Activated CD4-positive, alpha-beta T cell treated with anti-CD3 and anti-CD28 coated beads, Interleukin-2, Interleukin-4, amounts not matched to agents 100 ng/mL and 50 ng/mL, durations not matched to agents 16 hours and 8 hours (primary cell): ENCODE measurements at regions not wholly inside any gene's neighbourhood (a gene's known extent, or its start where the extent isn't known, plus 50 kb on each side); places are given as distances from the start of the nearest gene placed in this dataset.

ENCODE experiments used
- DNase-seq: peaks from one replicate; pipeline ENCODE4 v3.0.0-alpha.2; 2020; ENCODE audit warnings: low spot score

DNA sequence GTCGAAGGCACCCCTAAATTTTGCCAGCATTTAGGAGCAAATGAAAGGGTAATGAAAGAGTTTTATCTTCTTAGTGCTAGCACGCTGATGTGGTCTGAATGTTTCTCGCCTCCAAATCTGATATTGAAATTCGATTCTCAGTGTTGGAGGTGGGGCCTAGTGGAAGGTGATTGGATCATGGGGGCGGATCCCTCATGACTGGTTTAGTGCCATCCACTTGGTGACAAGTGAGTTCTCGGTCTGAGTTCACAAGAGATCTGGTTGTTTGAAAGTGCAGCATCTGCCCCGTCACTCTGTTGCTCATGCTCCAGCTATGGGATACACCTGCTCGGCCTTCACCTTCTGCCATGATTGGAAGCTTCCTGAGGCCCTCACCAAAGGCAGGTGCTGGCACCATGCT, 75.1 kb upstream of the ZBTB40 start:
- DNase-seq: no peak

DNA sequence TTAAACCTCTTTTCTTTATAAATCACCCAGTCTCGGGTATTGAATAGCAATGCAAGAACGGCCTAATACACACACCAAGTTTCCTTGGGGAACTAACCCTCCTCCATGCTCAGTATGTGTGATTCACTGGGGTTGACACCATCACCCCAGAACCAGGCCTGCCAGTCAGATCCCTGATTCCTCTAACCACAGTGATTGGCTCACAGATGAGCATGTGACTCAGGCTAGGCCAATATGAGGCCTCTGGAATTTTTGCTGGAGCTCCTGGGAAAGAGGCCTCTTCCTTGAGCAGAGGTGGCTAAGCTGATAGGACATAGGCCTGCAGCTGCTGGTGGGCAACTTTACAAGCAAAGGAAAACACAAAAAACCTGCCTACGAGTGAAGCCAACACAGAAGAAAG, 74.7 kb upstream of the ZBTB40 start:
- DNase-seq: no peak

DNA sequence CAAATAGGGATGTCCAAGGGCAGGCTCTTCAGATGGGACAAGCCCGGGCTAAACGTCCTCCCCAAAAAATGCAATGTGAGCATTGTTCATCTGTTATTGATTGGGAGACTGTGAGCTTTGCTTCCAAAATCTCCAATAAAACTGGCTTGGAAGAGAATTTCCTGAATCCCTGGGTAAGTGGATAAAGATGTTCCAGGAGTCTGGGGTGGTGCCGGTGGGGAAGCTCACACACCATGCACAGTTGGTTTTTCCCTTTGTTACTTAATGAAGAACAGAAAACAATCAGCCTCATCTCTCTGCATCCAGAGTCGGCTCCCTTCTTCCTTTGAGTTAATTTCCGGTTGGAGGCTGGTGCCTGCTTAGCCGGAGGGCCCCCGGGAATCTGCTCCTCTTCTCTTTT, 72.1 kb upstream of the ZBTB40 start:
- DNase-seq: no peak

DNA sequence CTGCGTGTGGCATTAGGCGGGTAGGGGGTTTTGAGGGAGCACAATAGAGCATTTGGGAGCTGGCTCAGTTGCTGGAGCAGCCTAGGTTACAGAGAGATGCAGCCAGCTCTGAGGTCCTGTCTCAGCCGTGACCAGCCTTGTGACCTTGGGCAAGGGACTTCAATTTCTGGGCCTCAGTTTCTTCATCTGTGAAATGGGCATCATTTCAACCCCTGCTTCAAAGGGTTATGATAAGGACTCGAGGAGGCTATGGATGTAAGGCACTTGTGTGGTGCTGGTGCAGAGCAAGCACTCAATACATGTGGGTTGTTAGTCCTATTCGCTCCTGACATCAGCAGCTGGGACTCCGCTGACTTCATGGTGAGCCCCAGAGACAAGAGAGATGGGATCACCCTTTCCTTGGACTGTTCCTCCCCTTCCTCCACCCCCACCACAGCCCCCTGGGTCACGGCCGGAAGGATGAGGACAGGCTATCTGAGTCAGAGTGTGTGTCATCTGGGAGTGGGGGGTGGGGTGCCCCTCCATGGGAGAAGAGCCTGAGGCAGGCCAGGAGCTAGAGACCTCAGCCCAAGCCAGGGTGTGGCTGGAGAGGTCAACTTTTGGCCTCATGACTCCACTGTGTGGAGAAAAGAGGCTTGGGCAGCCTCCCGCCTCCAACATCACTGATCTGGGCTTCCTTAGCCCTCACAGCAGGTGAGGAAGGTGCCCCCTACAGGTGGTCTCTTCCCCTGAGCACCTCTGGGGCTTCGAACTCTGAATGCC, 71.4 kb upstream of the ZBTB40 start:
- DNase-seq: no peak

DNA sequence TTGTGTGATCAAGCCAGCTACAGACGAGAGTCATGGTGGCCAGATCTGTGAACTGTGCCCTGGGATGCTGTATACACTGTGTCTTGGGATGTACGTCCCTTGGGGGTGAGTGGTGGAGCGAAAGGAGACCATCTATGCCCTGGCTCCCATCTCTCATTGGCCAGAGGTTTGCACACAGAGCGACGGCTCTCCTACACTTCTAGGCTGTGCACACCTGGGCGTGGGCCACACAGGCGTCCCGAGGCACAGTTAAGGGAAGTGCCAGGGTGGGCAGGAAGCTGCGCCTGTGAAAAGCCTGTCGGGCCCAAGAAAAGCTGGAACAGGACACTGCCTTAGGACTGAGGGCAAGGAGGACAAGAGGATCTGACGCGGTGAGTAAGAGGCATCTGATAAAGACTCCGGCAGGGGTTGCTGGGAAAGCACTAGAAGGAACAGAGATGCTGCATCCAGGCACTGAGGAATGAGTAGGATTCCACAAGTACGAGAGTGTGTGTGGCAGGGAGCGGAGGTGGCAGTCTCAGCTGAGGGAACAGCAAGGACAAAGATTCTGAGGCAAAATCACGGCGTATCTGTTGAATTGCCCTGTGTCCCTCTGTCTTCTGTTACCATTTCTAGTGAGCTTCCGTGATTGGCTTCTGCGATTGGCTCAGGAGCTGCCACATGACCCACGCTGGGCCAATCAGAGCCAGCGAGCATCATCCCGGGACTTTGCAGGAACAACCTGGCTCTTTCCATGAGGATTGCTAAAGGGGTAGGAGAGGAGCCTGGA, 67.9 kb upstream of the ZBTB40 start:
- DNase-seq: no peak

GRCh38 chr1:22385537-22385936, 66.1 kb upstream of the ZBTB40 start:
- no peak for DNase-seq

GRCh38 chr1:22386774-22387173, 64.9 kb upstream of the ZBTB40 start:
- DNase-seq: no peak

DNA sequence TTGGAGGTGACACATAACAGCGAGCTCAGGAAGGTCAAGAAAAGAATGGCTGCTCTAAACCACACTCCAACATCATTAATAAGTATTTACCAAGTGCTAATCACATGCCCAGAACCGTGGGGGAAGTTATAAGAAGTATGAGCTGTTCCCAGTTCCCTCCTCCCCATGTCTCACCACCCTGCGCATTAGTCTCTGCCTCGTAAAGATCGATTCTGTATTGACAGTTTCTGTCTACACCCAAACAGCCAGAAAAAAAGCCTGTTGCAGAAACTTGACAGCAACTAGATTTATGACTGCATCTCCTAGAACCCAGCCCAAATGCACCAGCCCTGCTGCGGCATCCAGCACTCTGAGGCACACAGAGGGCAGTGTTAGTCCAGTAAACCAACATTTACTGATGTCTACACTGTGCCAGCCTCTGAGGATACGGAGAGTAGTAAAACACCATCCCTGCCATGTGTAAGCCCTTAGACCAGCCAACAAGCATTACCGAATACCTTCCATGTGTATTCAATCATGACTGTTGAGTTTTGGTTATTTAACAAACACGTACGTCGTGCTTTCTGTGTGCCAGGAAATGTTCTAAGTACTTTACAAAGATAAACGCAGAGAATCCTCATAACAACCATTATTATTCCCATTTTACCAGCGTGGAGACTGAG, 63.6 kb upstream of the ZBTB40 start:
- no peak for DNase-seq

GRCh38 chr1:22388671-22389450, 62.8 kb upstream of the ZBTB40 start:
- DNase-seq: no peak

- DNase-seq: no peak
Measured at GRCh38 chr1:22393587-22393986, 58.1 kb upstream of the ZBTB40 start.

DNA sequence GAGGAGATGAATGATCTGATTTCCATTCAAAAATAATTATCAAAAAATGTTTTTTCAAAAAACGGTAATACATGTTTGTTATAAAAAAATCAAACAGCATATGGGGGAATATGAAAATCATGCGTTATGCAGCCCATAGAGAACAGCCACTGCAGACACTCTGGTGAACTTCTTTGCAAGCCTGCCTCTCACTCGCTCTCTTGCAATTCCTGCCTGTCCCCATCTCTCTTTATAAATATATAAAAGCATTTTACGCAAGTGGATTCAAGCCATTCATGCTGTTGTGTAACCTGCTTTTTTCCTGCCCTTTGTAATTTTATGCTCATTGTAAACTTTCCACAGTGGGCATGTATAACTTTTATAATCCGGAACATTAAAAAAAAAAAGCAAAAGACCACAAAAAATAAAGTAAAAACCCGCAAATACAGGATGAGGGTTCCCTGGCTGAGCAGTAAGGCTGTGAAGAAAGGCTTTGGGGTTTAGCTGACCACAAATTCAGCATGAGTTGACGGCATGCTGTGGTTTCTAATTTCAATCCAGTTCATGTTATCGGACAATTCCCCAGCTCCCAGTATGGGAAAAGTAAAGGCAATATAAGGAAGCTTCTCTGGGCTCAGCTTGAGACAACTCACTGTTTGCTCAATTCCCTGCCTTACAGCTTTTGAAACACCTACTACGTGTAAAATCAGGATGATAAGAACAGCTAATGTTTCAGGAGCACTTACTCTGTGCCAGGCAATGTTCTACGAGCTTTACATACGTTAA, 52.8 kb upstream of the ZBTB40 start:
- no peak for DNase-seq

DNA sequence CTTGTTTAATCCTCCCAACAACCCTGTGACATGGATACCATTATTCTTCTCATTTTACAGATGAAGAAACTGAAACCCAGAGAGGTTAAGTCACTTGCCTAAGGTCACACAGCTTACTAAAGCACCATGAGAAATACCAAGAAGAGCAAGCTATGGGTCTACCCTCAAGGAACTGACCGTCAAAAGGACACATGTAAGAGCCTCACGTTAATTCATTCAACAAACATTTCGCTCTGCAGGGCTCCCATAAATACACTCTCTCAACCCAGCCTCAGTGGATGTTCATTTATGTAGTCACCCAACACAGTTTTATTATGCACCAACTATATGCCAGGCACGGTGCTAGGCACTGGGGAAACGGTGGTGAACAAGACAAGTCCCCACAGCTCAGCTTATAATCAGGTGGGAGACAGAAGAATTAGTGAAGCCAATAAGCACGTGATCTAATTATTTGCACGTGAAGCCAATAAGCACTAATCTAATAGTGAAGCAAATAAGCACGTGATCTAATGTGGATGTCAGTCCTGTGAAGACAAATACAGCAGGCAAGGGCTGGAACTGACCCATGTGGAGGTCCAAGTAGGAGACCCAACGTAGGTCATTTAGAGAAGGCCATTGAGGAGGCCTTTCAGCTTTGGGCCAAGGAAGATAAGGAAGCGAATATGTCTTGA, 52.1 kb upstream of the ZBTB40 start:
- DNase-seq: no peak
